GM19043 (cell line): ENCODE measurements at regions not wholly inside any gene's neighbourhood (a gene's known extent, or its start where the extent isn't known, plus 50 kb on each side); places are given as distances from the start of the nearest gene placed in this dataset.

ENCODE experiments used
- ATAC-seq: cut with Tn5 transposase; IDR thresholded peaks from one replicate; pipeline ENCODE4 v1.9.1; 2021; ENCODE audit warnings: low read depth; ENCODE audit not compliant: unreplicated experiment

GRCh38 chr7:106774768-106775551 lies 90.1 kb upstream of the PIK3CG start:
- no peak for ATAC-seq

GRCh38 chr7:106775552-106775936 lies 89.5 kb upstream of the PIK3CG start:
- no peak for ATAC-seq

GRCh38 chr7:106775975-106776607 lies 89.0 kb upstream of the PIK3CG start:
- ATAC-seq, result no peak

DNA sequence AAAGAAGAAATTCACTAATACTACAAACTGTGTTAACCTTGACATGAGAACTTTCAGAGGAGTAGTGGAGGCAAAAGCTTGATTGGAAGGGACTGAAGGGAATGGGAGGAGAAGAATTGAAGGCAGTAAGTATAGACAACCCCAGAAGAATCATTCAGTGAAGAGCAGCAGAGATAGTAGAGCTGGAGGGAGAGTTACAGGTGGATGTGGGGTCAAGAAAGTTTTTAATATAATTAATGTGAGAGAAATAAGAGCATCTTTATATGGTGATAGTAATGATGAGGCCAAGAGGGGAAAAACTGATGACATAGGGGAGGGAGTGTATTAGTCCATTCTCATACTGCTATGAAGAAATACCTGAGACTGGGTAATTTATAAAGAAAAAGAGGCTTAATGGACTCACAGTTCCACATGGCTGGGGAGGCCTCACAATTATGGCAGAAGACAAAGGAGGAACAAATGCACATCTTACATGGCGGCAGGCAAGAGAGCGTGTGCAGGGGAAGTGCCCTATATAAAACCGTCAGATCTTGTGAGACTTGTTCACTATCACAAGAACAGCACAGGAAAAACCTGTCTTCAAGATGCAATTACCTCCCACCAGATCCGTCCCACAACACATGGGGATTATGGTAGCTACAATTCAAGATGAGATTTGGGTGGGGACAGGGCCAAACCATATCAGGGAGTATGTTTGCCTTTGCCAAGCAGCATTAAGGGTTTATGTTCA lies 88.3 kb upstream of the PIK3CG start:
- ATAC-seq, result no peak

DNA sequence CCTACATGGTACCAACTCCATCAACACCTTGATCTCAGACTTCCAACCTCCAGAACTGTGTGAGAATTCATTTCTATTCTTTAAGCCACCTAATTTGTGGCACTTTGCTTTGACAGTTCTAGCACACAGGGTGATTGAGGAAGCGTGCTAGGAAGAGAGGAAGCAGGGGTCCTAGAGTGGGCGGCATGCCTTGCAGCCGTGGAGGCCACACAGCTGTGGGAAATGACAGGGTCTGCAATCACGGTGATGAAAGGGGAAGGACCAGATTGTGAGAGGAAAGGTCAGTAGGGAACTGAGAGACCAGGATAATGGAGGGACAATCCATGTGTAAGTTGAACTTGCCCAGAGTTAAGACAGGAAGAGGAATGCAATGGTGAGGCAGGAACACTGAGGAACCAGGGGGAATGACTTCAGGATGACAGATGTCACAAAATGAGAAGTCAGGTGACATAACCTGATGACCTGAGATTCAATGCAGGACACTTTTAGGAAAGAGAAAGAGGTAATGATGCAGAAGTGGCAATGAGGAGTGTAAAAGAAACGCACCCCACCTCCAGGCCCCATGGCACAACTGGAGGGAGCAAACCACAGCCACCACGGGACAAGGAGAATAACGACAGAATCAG lies 87.3 kb upstream of the PIK3CG start:
- no peak for ATAC-seq

DNA sequence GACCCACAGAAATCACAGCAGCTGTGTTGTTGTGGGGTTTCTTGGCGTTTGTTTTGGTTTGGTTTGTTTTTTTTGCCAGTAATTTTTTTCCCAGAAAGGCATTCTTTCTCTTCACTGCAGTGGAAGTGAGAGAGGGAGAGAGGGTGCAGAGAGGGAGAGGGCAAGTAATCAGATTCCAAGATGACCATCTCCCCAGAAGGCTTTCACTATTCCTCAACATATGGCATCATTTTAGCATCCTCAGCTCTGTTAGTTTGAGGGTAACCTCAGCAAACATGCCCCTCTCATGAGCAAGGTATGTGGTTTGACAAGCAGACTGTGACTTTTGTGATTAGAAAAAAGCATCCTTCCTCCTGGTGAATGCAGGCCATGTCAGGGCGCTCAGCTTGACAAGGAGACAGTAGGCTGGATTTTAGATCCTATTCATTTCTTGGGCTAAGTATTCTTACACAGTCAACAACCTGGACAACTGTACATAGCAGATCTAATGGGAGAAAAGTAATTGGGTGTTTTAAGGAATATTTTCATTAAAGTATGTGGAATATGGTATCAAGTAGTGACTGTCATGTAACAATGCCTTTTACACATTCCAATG lies 86.3 kb upstream of the PIK3CG start:
- no peak for ATAC-seq

DNA sequence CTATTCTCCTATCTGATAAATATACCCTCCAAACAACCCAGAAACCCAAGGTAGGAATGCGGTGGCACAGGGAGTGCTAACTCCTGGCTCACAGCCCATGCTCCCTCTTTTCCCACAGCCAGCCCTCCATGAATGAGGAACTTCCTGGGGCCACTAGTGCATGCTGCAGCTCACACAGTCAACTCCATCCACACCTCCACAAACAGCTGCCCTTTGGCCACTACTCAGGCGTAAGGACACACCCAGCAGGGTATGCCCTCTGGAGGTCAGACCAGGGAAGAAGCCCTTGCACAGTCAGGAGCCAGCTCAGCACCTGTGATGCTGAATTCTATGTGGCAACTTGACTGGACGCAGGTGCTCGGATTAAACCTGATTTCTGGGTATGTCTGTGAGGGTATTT lies 85.2 kb upstream of the PIK3CG start:
- ATAC-seq, result no peak

GRCh38 chr7:106781007-106781406 lies 84.1 kb upstream of the PIK3CG start:
- no peak for ATAC-seq

DNA sequence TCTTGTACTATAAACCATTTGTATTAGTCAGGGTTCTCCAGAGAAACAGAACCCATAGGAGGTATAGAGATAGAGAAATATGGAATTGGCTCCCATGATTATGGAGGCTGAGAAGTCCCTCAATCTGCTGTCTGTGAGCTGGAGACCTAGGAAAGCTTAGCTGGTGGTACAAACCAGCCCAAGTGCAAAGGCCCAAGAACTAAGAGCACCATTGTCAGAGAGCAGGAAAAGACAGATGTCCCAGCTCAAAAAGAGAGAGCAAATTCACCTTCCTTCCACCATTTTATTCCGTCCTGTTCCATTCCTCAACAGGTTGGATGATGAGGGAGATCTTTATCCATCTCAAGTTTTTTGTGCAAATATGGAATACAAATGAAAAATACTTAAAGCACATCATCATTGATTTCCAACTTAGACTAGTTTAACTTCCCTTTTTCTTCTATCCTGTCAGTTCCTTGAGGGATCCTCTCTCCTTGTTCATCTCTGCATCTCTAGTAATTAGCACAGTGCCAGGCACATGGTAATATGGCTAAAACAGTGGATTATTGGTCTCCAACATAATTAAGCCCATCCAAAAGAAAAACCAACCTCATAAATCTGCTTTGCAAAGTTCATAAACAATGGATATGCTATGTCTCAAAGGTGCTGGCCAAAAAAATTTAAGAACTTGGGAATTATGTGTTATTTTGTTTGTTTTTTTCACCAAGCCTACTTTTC lies 83.1 kb upstream of the PIK3CG start:
- no peak for ATAC-seq

GRCh38 chr7:106783286-106783685 lies 81.8 kb upstream of the PIK3CG start:
- no peak for ATAC-seq

DNA sequence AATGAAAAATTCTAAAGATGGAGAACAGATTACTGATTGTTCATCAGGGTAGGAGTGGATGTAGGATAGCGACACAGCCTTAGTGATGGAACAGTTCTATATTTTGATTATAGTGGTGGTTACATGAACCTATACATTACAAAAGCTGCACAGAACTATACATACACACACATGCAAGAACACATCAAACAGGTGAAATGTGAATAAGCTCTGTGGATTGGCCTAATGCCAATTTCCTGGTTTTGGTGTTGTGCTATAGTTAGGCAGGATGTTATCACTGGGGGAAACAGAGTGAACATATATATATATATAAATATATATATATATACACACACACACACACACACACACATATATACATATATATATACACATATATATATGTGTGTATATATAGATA lies 76.4 kb upstream of the PIK3CG start:
- no peak for ATAC-seq

GRCh38 chr7:106791526-106791925 lies 73.6 kb upstream of the PIK3CG start:
- no peak for ATAC-seq

DNA sequence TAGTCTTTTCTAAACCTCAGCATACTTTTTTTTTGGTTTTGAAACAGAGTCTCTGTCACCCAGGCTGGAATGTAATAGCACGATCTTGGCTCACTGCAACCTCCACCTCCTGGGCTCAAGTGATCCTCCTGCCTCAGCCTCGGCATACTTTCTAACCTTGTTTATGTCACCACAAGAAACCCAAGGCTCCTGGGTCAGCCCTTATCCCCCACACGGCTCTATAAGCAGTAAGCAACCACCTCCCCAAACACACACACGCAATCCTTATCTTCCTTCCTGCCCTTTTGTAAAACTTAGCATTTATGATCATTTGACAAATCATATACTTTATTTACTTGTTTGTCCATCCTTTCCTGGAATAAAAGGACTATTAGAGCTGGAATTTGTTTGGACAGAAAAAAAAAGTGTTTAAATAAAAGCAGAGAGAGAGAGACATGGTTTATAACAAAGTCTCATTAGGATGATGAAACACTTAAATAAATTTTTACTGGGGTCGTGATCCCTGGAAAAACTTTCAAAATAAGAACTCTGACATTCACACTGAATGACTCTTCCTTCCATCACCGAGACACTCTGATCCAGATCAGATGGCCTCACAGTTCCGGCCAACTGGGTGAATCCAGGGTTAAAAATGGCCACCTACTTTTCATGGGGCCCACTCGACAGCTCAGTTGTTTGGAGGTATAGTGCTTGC lies 72.7 kb upstream of the PIK3CG start:
- ATAC-seq, result no peak

DNA sequence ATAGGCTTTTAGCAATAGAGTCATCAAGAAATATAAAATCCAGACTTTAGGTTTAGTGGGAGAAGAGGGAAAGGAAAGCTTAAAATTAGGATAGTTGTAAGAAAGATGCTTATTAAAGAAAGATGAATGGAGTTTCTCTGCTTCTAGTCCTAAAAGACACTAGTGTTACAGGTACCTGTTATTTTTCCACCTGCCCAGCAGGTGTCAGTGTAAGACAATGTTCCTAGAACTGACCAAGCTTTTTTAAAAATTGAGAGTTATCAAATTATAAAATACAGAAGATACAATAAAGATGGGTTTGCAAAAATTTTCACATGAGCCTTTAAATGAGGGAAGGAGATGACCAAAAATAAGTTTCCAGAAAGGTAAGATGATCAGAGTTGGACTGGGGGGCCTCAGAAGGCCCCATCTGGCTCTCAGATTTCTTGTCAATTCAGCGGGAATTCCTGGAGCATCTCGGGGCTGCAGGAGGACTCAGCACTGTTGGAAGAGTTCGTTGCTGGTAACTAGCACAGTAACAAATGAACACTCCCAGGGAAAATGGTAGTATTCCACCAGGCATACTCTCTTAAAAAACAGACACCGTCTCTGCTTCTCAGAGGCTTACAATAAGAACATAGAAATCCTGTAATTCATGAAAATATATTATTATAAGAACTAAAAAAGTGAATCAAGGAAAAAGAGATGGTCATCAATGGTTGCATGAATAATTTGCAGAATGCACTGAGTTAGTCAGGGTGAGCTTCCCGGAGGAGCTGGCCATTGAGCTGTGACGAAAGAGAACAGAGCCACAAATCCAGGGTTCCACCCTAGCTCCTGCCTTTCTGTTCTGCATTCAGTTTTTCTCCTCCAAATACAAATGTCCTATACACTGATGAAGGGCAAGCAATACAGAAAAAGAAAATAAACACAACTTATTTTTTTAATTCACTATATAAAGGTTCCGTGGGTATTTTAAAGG lies 71.8 kb upstream of the PIK3CG start:
- no peak for ATAC-seq

DNA sequence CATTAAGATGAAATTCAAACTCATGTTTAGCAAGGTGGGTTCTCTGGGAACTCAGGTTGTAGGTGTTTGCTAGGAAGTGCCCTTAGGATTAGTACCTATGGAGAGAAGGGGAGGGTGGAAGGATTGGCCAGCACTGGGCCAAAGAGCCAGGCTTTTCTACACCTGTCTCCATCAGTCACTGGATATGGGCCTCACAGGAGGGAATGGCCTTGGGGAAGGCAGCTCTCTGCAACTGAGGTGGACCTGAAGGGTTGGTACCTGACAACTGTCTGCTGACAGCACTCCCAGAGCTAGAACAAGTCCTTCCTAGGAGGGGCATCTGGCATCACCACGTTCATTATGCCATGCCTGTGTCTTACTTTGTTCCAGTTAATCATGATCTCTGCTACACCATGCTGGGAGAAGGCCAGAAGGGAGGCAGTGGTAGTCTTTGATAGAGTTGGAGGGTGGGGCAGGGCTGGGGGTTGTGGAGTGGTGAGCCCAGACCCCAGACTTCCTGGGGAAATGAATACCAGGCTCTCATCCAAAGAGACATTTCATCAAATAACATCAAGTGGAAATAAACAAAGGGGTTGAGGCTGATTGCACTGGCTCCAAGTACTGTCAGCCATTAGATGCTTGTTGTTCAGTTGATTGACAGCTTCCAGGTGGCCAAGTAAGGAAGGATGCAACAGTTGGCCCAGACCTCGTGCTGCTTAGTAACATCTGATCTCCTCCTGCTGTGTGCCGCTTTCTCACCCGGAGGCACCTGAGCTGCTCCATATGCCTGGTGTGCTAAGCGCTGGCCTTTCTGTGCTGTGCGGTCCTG lies 70.6 kb upstream of the PIK3CG start:
- ATAC-seq, result no peak

- no peak for ATAC-seq
Measured at GRCh38 chr7:106795084-106795876, 69.8 kb upstream of the PIK3CG start.

GRCh38 chr7:106795877-106796231 lies 69.2 kb upstream of the PIK3CG start:
- no peak for ATAC-seq
